Omental fat pad (tissue), 3 donors: ENCODE measurements at regions not wholly inside any gene's neighbourhood (a gene's known extent, or its start where the extent isn't known, plus 50 kb on each side); places are given as distances from the start of the nearest gene placed in this dataset.

Experiments used
- ATAC-seq: fragments of 150-250 bp; one replicate; pipeline ENCODE4 v1.9.1; 2016; ENCODE audit warnings: mild to moderate bottlenecking, moderate library complexity; ENCODE audit not compliant: low FRiP score
- DNase-seq: peaks from one replicate; pipeline ENCODE4 v3.0.0-alpha.2; 2019; ENCODE audit warnings: low spot score
- TF ChIP-seq, protein P1 (sequence below), 3 donors: fragments of 450-650 bp; IDR thresholded peaks; one replicate each; pipeline ENCODE4 v1.5.1; 2016 to 2017; ENCODE audit warnings: antibody characterized with exemption in 3 of 3, mild to moderate bottlenecking in 3 of 3, moderate library complexity in 2 of 3

DNA sequence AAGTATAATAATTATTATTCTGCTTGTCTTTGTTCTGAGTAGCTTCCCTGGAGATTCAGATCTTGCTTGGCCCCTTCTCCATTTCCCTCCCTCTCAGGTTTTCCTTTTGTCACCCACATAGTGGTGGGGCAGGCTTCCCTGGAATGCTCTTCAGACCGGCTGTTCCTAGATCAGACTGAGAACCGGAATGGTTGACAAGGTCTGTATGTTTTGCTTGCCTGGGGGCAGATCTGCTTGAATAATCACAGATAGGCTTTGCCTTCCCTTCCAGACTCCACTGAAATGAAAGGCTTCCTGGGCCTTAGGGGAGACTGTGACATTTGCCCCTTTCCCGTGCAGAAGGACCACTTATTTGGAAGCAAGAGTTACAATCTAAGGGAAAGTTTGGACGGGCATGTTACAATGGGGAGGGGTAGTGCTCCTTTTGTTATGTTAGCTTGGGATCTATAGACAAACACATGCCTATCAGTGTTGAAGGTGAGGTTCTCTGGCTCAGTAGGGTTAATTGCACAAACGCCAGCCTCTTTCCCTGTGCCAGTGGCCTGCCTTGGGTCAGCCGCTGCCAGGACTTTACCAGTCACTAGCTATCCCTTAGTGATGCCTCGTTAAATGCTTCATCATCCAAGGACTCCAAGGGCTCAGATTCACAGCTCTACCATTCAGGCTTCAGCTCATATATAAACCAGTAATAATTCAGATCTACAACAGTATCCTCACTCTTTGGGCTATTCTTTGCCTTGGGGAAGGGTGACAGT is 178.6 kb downstream of the SNAPC1 start:
- DNase-seq, result no peak
- TF ChIP-seq, protein P1, sequence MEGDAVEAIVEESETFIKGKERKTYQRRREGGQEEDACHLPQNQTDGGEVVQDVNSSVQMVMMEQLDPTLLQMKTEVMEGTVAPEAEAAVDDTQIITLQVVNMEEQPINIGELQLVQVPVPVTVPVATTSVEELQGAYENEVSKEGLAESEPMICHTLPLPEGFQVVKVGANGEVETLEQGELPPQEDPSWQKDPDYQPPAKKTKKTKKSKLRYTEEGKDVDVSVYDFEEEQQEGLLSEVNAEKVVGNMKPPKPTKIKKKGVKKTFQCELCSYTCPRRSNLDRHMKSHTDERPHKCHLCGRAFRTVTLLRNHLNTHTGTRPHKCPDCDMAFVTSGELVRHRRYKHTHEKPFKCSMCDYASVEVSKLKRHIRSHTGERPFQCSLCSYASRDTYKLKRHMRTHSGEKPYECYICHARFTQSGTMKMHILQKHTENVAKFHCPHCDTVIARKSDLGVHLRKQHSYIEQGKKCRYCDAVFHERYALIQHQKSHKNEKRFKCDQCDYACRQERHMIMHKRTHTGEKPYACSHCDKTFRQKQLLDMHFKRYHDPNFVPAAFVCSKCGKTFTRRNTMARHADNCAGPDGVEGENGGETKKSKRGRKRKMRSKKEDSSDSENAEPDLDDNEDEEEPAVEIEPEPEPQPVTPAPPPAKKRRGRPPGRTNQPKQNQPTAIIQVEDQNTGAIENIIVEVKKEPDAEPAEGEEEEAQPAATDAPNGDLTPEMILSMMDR (IDR thresholded peaks at IDR 0.05), result no peak
- no peak for ATAC-seq

DNA sequence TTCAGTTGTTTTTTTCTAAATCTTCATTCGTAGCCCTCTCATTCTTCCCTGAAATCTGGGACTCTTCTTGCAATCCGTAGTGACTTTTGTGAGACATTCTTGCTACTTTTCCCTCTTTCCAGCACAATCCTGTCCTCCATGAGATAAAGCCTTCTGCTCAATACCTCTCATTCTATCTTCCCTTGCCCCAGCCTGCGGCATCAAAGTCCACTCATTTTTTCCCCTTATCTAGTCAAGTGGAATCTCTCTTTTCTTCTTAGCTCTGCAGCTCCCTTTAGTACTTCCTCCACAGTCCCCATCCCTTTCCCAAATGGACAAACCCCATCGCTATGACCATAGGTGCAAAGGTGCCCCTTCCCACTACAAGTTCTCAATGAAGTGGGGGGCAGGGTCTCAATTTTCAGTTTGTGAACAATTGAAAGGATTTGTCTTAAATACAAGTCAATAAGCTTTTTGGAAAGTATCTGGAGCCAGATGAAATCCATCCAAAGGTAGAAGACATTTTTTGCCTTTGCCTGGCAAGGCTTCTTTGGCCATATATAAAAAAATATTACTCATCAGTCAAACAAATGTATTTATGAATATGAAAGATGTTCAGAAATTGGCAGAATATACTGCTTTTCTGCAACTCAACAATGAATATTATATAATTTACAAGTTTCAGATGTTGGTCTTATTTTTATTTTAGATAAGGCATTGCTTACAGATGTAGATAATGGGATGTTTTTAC is 179.4 kb downstream of the SNAPC1 start:
- no peak for DNase-seq
- TF ChIP-seq, protein P1 (IDR thresholded peaks at IDR 0.05), result no peak
- ATAC-seq, result no peak

DNA sequence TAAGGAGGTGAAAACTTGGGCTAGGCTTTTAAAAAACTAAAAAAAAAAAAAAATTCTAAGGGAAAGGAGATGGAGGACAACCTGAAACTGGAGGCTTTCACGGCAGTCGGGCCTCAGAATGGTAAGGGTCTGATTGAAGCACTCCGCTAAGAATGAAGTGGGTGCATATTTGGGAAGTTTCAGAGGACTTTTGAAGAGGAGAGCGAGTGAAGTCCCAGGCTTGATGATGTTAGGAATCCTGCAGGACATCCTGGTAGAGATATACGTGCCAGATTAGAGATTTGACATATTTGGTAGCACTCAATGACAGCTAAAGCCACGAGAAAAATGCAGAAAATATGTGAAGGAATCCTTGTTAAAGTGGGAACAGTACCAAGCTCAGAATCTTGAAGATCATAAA is 186.2 kb downstream of the SNAPC1 start:
- DNase-seq, result no peak
- TF ChIP-seq, protein P1 (IDR thresholded peaks at IDR 0.05), result no peak
- ATAC-seq, result no peak

DNA sequence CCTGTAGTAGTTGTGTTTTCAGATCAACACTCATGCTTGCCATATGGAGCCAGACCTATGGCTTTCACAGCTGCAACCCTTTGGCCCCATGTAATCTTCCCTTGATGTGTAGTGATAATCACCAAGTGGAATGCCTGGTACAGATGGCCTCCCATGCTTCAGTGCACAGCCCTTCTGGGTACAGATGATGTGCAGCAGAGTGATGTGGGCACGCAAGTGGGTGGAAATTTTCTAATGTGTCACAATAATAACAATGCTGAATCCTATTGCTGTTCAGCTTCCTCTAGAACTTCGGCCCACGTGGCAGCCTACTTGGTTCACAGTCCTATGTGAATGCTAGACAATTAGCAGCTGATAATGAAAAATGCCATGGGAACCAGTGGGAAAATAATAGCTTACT is 188.1 kb downstream of the SNAPC1 start:
- DNase-seq, result no peak
- no peak for ATAC-seq
- TF ChIP-seq, protein P1 (IDR thresholded peaks at IDR 0.05), result no peak

DNA sequence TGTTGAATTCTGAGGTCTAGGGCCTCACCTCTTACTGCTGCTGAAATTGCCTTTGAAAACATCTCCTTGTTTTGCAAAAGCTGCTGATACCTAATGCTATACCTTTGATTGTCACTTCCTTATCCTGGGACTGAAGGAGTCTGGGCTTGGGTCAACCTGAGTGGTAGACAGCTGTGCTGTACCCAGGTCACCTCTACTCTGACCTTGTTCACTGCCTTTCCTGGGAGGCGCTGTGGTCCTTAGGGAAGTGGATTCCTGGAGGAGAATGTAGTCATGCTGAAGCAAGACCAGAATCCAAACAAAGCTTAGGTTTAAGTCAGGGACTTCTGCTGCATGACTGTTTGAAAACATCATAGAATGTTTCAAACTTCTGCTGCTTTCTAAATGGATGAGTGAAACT is 191.4 kb downstream of the SNAPC1 start:
- DNase-seq (no peak), ATAC-seq (no peak)
- TF ChIP-seq, protein P1 (IDR thresholded peaks at IDR 0.05), result no peak

DNA sequence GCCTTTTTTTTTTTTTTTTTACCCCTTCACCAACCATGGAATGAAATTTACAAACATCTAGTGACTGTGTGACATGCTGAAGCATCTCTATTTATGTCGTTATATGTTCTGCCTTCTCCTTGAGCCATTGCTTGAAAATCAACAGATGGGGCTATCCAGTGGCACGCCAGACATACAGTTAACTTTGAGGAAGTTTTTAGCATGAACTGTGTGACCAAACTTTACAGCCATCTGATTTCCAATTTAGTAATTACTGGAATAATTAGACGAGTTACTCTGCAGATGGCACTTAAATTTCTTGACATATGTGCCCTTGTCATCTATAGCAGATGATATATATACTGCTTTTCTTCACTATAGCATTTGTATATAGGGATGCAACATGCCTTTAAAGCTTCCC is 192.1 kb downstream of the SNAPC1 start:
- TF ChIP-seq, protein P1 (IDR thresholded peaks at IDR 0.05), result no peak
- DNase-seq (no peak), ATAC-seq (no peak)

DNA sequence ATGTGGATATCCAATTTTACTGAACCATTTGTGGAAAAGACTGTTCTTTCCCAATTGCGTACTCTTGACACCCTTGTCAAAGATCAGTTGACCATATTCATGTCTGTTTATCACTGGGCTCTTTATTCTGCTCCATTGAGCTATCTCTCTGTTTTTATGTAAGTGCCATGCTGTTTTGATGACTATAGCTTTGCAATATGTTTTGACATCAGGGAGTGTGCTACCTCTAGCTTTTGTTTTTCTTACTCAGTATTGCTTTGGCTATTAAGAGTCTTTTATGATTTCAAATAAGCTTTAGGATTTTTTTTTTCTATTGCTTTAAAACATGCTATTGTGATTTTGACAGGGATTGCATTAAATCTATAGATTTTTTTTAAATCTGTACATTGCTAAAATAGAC is 194.3 kb downstream of the SNAPC1 start:
- ATAC-seq (no peak), DNase-seq (no peak)
- TF ChIP-seq, protein P1 (IDR thresholded peaks at IDR 0.05), result no peak
